HepG2 (cell line): ENCODE measurements at regions not wholly inside any gene's neighbourhood (a gene's known extent, or its start where the extent isn't known, plus 50 kb on each side); places are given as distances from the start of the nearest gene placed in this dataset.
"Not testable (repeated sequence)": the region's sequence is repeated elsewhere in the genome, so short reads cannot be mapped to it uniquely, and the experiment has no call there.

Experiments used
- ATAC-seq: fragments of 200-7000 bp; cut with Tn5 transposase; 3 replicates; pipeline ENCODE4 v1.9.1; 2020; ENCODE audit warnings: mild to moderate bottlenecking, moderate library complexity
- BruUV-seq: library from RNA; stranded (reverse); fragments of 400-500 nt; replicated peaks from 2 replicates; lab custom pipeline; 2021; lab: Mats Ljungman, UMichigan
- CTCF ChIA-PET: fragments of 300-600 bp; formaldehyde crosslinking; extraction: SDS; loops from one replicate; lab custom pipeline; 2021; ENCODE audit warnings: low total read pairs, inconsistent platforms, low intra/inter-chr PET ratio; lab: Yijun Ruan, JAX
- POLR2A ChIA-PET: fragments of 350-600 bp; sonication (Branson Sonifier 250); formaldehyde crosslinking; loops from one replicate; lab custom pipeline; 2020; ENCODE audit warnings: antibody characterized with exemption, inconsistent platforms; lab: Yijun Ruan, JAX
- DNase-seq: peaks from one replicate; pipeline ENCODE4 v3.0.0-alpha.2; 2015; ENCODE audit warnings: low spot score
- FAIRE-seq: peaks from 3 replicates; lab custom pipeline; 2011; peaks lifted over from hg19 to GRCh38; lab: Jason Lieb, UNC
- H2AFZ ChIP-seq: one replicate; pipeline ENCODE4 v1.6.1; 2011; ENCODE audit warnings: low read length, inconsistent platforms
- H3K27ac ChIP-seq: fragments of 300-600 bp; 3 replicates; pipeline ENCODE4 v1.8.0; 2011; ENCODE audit warnings: mixed run types, mild to moderate bottlenecking, mixed read lengths, low read length, inconsistent platforms; ENCODE audit not compliant: insufficient read depth; ENCODE audit errors: extremely low read length
- H3K27me3 ChIP-seq, 2 experiments: fragments of 200-600 bp in 1 of 2; 2 replicates in 1 of 2; 3 replicates in 1 of 2; pipeline versions ENCODE4 v1.6.0 to v1.8.0; 2011; ENCODE audit warnings: low read length in 2 of 2, mild to moderate bottlenecking in 2 of 2, moderate library complexity in 2 of 2, inconsistent platforms in 1 of 2; ENCODE audit not compliant: insufficient read depth in 2 of 2, control insufficient read depth in 1 of 2
- H3K36me3 ChIP-seq, 2 experiments: fragments of 200-600 bp in 1 of 2; replicated peaks in 1 of 2; 2 replicates in 1 of 2; 3 replicates in 1 of 2; pipeline versions ENCODE4 v1.5.1 to v1.8.0; 2011; ENCODE audit warnings: low read length in 2 of 2, inconsistent platforms in 1 of 2; ENCODE audit not compliant: insufficient read depth in 2 of 2, control insufficient read depth in 1 of 2
- H3K4me1 ChIP-seq: 2 replicates; pipeline ENCODE4 v1.5.1; 2012; ENCODE audit warnings: low read length, inconsistent platforms; ENCODE audit not compliant: insufficient read depth
- H3K4me2 ChIP-seq: 2 replicates; pipeline ENCODE4 v1.6.0; 2011; ENCODE audit warnings: low read depth, low read length, inconsistent platforms
- H3K4me3 ChIP-seq, 3 experiments: fragments of 200-600 bp in 1 of 3; sonication (generic), shearing (Covaris generic) in 1 of 3; replicated peaks in 1 of 3; 2 replicates each; pipeline ENCODE4 v1.5.1; 2011 to 2016; ENCODE audit warnings: low read length in 3 of 3, inconsistent platforms in 2 of 3, low read depth in 2 of 3, mild to moderate bottlenecking in 2 of 3, control low read depth in 1 of 3, mixed read lengths in 1 of 3; ENCODE audit not compliant: insufficient read depth in 1 of 3
- H3K79me2 ChIP-seq: one replicate; pipeline ENCODE4 v1.6.1; 2011; ENCODE audit warnings: low read length, inconsistent platforms; ENCODE audit not compliant: insufficient read depth
- H3K9ac ChIP-seq: 2 replicates; pipeline ENCODE4 v1.6.0; 2011; ENCODE audit warnings: mild to moderate bottlenecking, low read depth, low read length, inconsistent platforms; ENCODE audit not compliant: insufficient read depth
- H3K9me3 ChIP-seq: 2 replicates; pipeline ENCODE4 v1.5.1; 2012; ENCODE audit warnings: mild to moderate bottlenecking, low read length
- H4K20me1 ChIP-seq: 2 replicates; pipeline ENCODE4 v1.6.0; 2011; ENCODE audit warnings: inconsistent platforms, mild to moderate bottlenecking, low read length, moderate library complexity; ENCODE audit not compliant: insufficient read depth
- ASH2L ChIP-seq: fragments of 300-600, 200-600 bp; sonication (generic); IDR thresholded peaks from 2 replicates; pipeline ENCODE4 v1.7.0; 2017; ENCODE audit warnings: low read depth, mild to moderate bottlenecking, moderate library complexity, mixed read lengths, low read length; ENCODE audit not compliant: insufficient read length
- CSRNP1 ChIP-seq: sonication (generic); formaldehyde crosslinking; IDR thresholded peaks from 2 replicates; pipeline ENCODE4 v1.8.1; 2023; ENCODE audit warnings: mild to moderate bottlenecking, missing genetic modification reagents
- DR1 ChIP-seq: sonication (generic); formaldehyde crosslinking; IDR thresholded peaks from 2 replicates; pipeline ENCODE4 v1.8.0; 2021; ENCODE audit warnings: mild to moderate bottlenecking, missing genetic modification reagents, inconsistent platforms
- GATAD1 ChIP-seq: IDR thresholded peaks from 2 replicates; pipeline ENCODE4 v1.6.1; 2016; ENCODE audit warnings: missing genetic modification reagents, missing compliant biosample characterization
- MED1 ChIP-seq: sonication (generic); formaldehyde crosslinking; IDR thresholded peaks from 2 replicates; pipeline ENCODE4 v1.4.0; 2020; ENCODE audit warnings: missing genetic modification reagents
- PHF21A ChIP-seq: sonication (generic); formaldehyde crosslinking; IDR thresholded peaks from 2 replicates; pipeline ENCODE4 v1.5.0; 2020; ENCODE audit warnings: mild to moderate bottlenecking, missing genetic modification reagents
- RXRA ChIP-seq: sonication (generic); formaldehyde crosslinking; IDR thresholded peaks from 2 replicates; pipeline ENCODE4 v1.5.1; 2020; ENCODE audit warnings: missing genetic modification reagents
- SALL1 ChIP-seq: sonication (generic); formaldehyde crosslinking; IDR thresholded peaks from 2 replicates; pipeline ENCODE4 v1.8.0; 2022; ENCODE audit warnings: mild to moderate bottlenecking, missing genetic modification reagents
- SCMH1 ChIP-seq: sonication (generic); formaldehyde crosslinking; IDR thresholded peaks from 2 replicates; pipeline ENCODE4 v1.9.0; 2021; ENCODE audit warnings: missing genetic modification reagents, mild to moderate bottlenecking, borderline replicate concordance
- ZBTB46 ChIP-seq: sonication (generic); formaldehyde crosslinking; IDR thresholded peaks from 2 replicates; pipeline ENCODE4 v1.4.0; 2020; ENCODE audit warnings: mild to moderate bottlenecking, missing genetic modification reagents, borderline replicate concordance
- ZNF264 ChIP-seq: sonication (generic); formaldehyde crosslinking; IDR thresholded peaks from 2 replicates; pipeline ENCODE4 v1.4.0; 2020; ENCODE audit warnings: missing genetic modification reagents
- ZNF274 ChIP-seq: sonication (generic); formaldehyde crosslinking; IDR thresholded peaks from 2 replicates; pipeline ENCODE4 v1.5.1; 2020; ENCODE audit warnings: mild to moderate bottlenecking, missing genetic modification reagents
- ZNF354B ChIP-seq: sonication (generic); formaldehyde crosslinking; IDR thresholded peaks from 2 replicates; pipeline ENCODE4 v1.8.0; 2022; ENCODE audit warnings: mild to moderate bottlenecking, missing genetic modification reagents
- ZNF44 ChIP-seq: sonication (generic); formaldehyde crosslinking; IDR thresholded peaks from 2 replicates; pipeline ENCODE4 v1.5.1; 2020; ENCODE audit warnings: mild to moderate bottlenecking, missing genetic modification reagents
- WGBS: methylation state at CpG from one replicate; pipeline ENCODE4 v1.1.6; 2017; ENCODE audit warnings: low lambda C conversion rate; 5-methylcytosine and 5-hydroxymethylcytosine counted together
- in situ Hi-C: cut with HindIII; loops from 2 replicates; pipeline ENCODE4 v1.10.0; 2017; ENCODE audit warnings: low pct_unique_long_range_greater_than_20kb; ENCODE audit not compliant: extremely low pct_ligation_motif_present
- intact Hi-C: fragments of 100-400 bp; cut with micrococcal nuclease; formaldehyde crosslinking; loops from one replicate; pipeline ENCODE4 v1.10.0; 2022; ENCODE audit not compliant: unreplicated experiment

DNA sequence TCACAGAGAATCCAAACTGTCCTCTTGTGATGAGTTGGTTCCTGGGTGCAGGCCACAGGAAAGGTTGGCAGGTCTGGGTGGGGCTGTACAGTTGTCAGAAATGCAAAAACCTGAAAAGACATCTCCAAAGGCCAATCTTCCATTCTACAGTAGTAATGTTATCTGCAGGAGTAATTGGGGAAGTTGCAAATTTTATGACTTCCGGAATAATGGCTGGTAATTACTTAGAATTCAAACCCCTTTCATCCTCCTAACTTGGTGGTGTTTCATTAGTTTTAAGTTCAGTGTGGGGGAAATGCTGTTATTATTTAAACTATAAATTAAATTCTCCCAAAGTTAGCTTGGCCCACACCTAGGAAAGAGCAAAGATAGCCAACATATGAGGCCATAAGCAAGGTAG is 64.7 kb upstream of the FAT3 start:
- no peaks in the 10 kb centered on the region for H3K27me3 ChIP-seq
- intact Hi-C loops (loop anchor here (10.0 kb wide), 1 partner anchor 725 kb away; no protein-coding TSS in a partner anchor), in situ Hi-C loops (no loop called here)
- TF ChIP-seq ZNF274 (CRISPR knock-in tag), result no peak
- TF ChIP-seq CSRNP1 (CRISPR knock-in tag), result no peak
- TF ChIP-seq SCMH1 (CRISPR knock-in tag), result no peak
- no peak for TF ChIP-seq MED1 (CRISPR knock-in tag)
- no peak for TF ChIP-seq PHF21A
- TF ChIP-seq ASH2L, result no peak
- TF ChIP-seq ZNF354B (CRISPR knock-in tag), result no peak
- no peak for TF ChIP-seq ZNF44
- TF ChIP-seq ZBTB46 (CRISPR knock-in tag), result no peak
- TF ChIP-seq SALL1 (CRISPR knock-in tag), result no peak
- TF ChIP-seq GATAD1 (CRISPR knock-in tag), result no peak
- no peak for TF ChIP-seq ZNF264 (CRISPR knock-in tag)
- no peak for TF ChIP-seq RXRA (CRISPR knock-in tag)
- TF ChIP-seq DR1, result no peak
- H3K9me3 ChIP-seq, result no peaks in the 10 kb centered on the region; the same call in 1 of the 2 replicates
- WGBS, result 0% methylated on average over 1 of the region's 1 CpG
- ATAC-seq (no peak), FAIRE-seq (no peak), DNase-seq (no peak)
- H3K4me3 ChIP-seq, result no peak overlapping the region
- no peak overlapping the region for H3K4me2 ChIP-seq
- no peaks in the 10 kb centered on the region for H3K4me1 ChIP-seq
- H3K9ac ChIP-seq, result no peak overlapping the region
- no peak overlapping the region for H3K27ac ChIP-seq
- ChIA-PET POLR2A (no interaction called here), CTCF (no interaction called here)
- H4K20me1 ChIP-seq, result no peaks in the 10 kb centered on the region
- no TSS peak for BruUV-seq
- no peaks in the 10 kb centered on the region for H3K79me2 ChIP-seq
- no peak overlapping the region for H2AFZ ChIP-seq
- H3K36me3 ChIP-seq, result no peaks in the 10 kb centered on the region

DNA sequence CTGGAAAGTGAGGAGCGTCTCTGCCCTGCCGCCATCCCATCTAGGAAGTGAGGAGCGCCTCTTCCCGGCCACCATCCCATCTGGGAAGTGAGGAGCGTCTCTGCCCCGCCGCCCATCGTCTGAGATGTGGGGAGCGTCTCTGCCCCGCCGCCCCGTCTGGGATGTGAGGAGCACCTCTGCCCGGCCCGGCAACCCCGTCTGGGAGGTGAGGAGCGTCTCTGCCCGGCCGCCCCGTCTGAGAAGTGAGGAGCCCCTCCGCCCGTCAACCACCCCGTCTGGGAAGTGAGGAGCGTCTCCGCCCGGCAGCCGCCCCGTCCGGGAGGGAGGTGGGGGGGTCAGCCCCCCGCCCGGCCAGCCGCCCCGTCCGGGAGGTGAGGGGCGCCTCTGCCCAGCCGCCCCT is 67.2 kb upstream of the FAT3 start:
- H3K9ac ChIP-seq, H3K36me3 ChIP-seq, POLR2A ChIA-PET: not testable (repeated sequence)

More for the DNA sequence above, 67.2 kb upstream of the FAT3 start:
- intact Hi-C loops, result loop anchor here (10.0 kb wide), 1 partner anchor 727 kb away; no protein-coding TSS in a partner anchor
- WGBS, result 73% methylated on average over 3 of the region's 35 CpGs
- BruUV-seq, H3K9me3 ChIP-seq, DNase-seq, CTCF ChIA-PET, H2AFZ ChIP-seq, H3K27ac ChIP-seq, H3K27me3 ChIP-seq, H3K79me2 ChIP-seq, FAIRE-seq, H4K20me1 ChIP-seq, H3K4me1 ChIP-seq, H3K4me3 ChIP-seq, in situ Hi-C loops, ATAC-seq, H3K4me2 ChIP-seq: not testable (repeated sequence)
